ENCODE measurements at regions not wholly inside any gene's neighbourhood (a gene's known extent, or its start where the extent isn't known, plus 50 kb on each side); places are given as distances from the start of the nearest gene placed in this dataset.

GRCh38 chr2:16051841-16052564, 111.7 kb downstream of the MYCN start:
- no peak for ATAC-seq (replicated peaks)
- Mint-ChIP-seq H3K4me1 (peaks cover 5 to 11% of the 10 kb centered on the region in 2 donors), H3K36me3 (no peaks in the 10 kb centered on the region), H3K27me3 (peaks cover 0 to 8% of the 10 kb centered on the region in 2 donors), H3K4me3 (no peak overlapping the region), H3K27ac (no peak overlapping the region), H3K9me3 (no peaks in the 10 kb centered on the region)
- DNase-seq: no peak

- Mint-ChIP-seq H3K27ac (no peak overlapping the region), H3K9me3 (no peaks in the 10 kb centered on the region), H3K36me3 (no peaks in the 10 kb centered on the region), H3K4me3 (no peak overlapping the region), H3K27me3 (peaks cover 0 to 8% of the 10 kb centered on the region in 2 donors), H3K4me1 (peaks cover 1 to 7% of the 10 kb centered on the region in 2 donors)
- DNase-seq (no peak), ATAC-seq (replicated peaks) (no peak)
Observed at GRCh38 chr2:16050908-16051489, 110.6 kb downstream of the MYCN start.

- no peaks in the 10 kb centered on the region for H3K36me3 Mint-ChIP-seq
- no peak overlapping the region for H3K4me3 Mint-ChIP-seq
- DNase-seq (no peak), ATAC-seq (replicated peaks) (no peak)
- no peak overlapping the region for H3K27ac Mint-ChIP-seq
- H3K4me1 Mint-ChIP-seq: peaks cover 0 to 1% of the 10 kb centered on the region in 2 donors
- no peaks in the 10 kb centered on the region for H3K9me3 Mint-ChIP-seq
- H3K27me3 Mint-ChIP-seq: peaks cover 0 to 8% of the 10 kb centered on the region in 2 donors
Observed at GRCh38 chr2:16050261-16050907, 110.0 kb downstream of the MYCN start.

GRCh38 chr2:16049406-16049805, 109.1 kb downstream of the MYCN start:
- DNase-seq (no peak), ATAC-seq (replicated peaks) (no peak)
- no peaks in the 10 kb centered on the region for H3K36me3 Mint-ChIP-seq
- H3K4me3 Mint-ChIP-seq: no peak overlapping the region
- H3K4me1 Mint-ChIP-seq: no peaks in the 10 kb centered on the region
- H3K27ac Mint-ChIP-seq: no peak overlapping the region
- H3K27me3 Mint-ChIP-seq: peaks cover 0 to 8% of the 10 kb centered on the region in 2 donors
- H3K9me3 Mint-ChIP-seq: no peaks in the 10 kb centered on the region

- H3K27ac Mint-ChIP-seq: no peak overlapping the region
- H3K4me3 Mint-ChIP-seq: no peak overlapping the region
- DNase-seq (no peak), ATAC-seq (replicated peaks) (no peak)
- H3K4me1 Mint-ChIP-seq: no peaks in the 10 kb centered on the region
- H3K27me3 Mint-ChIP-seq: peaks cover 0 to 8% of the 10 kb centered on the region in 2 donors
- H3K9me3 Mint-ChIP-seq: no peaks in the 10 kb centered on the region
- no peaks in the 10 kb centered on the region for H3K36me3 Mint-ChIP-seq
Observed at GRCh38 chr2:16048466-16048865, 108.1 kb downstream of the MYCN start.

GRCh38 chr2:16047701-16048100, 107.4 kb downstream of the MYCN start:
- Mint-ChIP-seq H3K27ac (no peak overlapping the region), H3K4me3 (no peak overlapping the region), H3K27me3 (peaks cover 0 to 8% of the 10 kb centered on the region in 2 donors), H3K36me3 (no peaks in the 10 kb centered on the region), H3K4me1 (no peaks in the 10 kb centered on the region), H3K9me3 (no peaks in the 10 kb centered on the region)
- DNase-seq (no peak), ATAC-seq (replicated peaks) (no peak)

- Mint-ChIP-seq H3K36me3 (no peaks in the 10 kb centered on the region), H3K9me3 (no peaks in the 10 kb centered on the region), H3K4me1 (no peaks in the 10 kb centered on the region), H3K27ac (no peak overlapping the region), H3K27me3 (peaks cover 0 to 8% of the 10 kb centered on the region in 2 donors), H3K4me3 (no peak overlapping the region)
- no peak for ATAC-seq (replicated peaks)
- no peak for DNase-seq
Observed at GRCh38 chr2:16046649-16047048, 106.3 kb downstream of the MYCN start.

GRCh38 chr2:16045653-16046352, 105.5 kb downstream of the MYCN start:
- Mint-ChIP-seq H3K27me3 (peaks cover 7 to 8% of the 10 kb centered on the region in 2 donors), H3K27ac (no peak overlapping the region), H3K9me3 (no peaks in the 10 kb centered on the region), H3K36me3 (no peaks in the 10 kb centered on the region), H3K4me1 (no peaks in the 10 kb centered on the region), H3K4me3 (no peak overlapping the region)
- DNase-seq (no peak), ATAC-seq (replicated peaks) (no peak)

- H3K27ac Mint-ChIP-seq: no peak overlapping the region
- H3K9me3 Mint-ChIP-seq: no peaks in the 10 kb centered on the region
- H3K4me3 Mint-ChIP-seq: no peak overlapping the region
- no peak for DNase-seq
- H3K4me1 Mint-ChIP-seq: no peaks in the 10 kb centered on the region
- H3K27me3 Mint-ChIP-seq: peaks cover under 1 to 7% of the 10 kb centered on the region in 2 donors
- no peaks in the 10 kb centered on the region for H3K36me3 Mint-ChIP-seq
- no peak for ATAC-seq (replicated peaks)
Observed at GRCh38 chr2:16044946-16045456, 104.7 kb downstream of the MYCN start.

- Mint-ChIP-seq H3K9me3 (no peaks in the 10 kb centered on the region), H3K36me3 (no peaks in the 10 kb centered on the region), H3K27me3 (peaks cover 0 to 7% of the 10 kb centered on the region in 2 donors), H3K27ac (no peak overlapping the region), H3K4me1 (no peaks in the 10 kb centered on the region), H3K4me3 (no peak overlapping the region)
- DNase-seq: no peak
- ATAC-seq (replicated peaks): no peak
Observed at GRCh38 chr2:16043627-16044026, 103.3 kb downstream of the MYCN start.

- Mint-ChIP-seq H3K4me3 (no peak overlapping the region), H3K4me1 (no peaks in the 10 kb centered on the region), H3K9me3 (no peaks in the 10 kb centered on the region), H3K36me3 (no peaks in the 10 kb centered on the region), H3K27ac (no peak overlapping the region), H3K27me3 (peaks cover 0 to 7% of the 10 kb centered on the region in 2 donors)
- DNase-seq (no peak), ATAC-seq (replicated peaks) (no peak)
Observed at GRCh38 chr2:16043192-16043591, 102.8 kb downstream of the MYCN start.

GRCh38 chr2:16042201-16042700, 101.9 kb downstream of the MYCN start:
- H3K36me3 Mint-ChIP-seq: no peaks in the 10 kb centered on the region
- H3K4me1 Mint-ChIP-seq: no peaks in the 10 kb centered on the region
- H3K9me3 Mint-ChIP-seq: no peaks in the 10 kb centered on the region
- H3K27ac Mint-ChIP-seq: no peak overlapping the region
- DNase-seq: no peak
- no peak overlapping the region for H3K4me3 Mint-ChIP-seq
- H3K27me3 Mint-ChIP-seq: peaks cover 0 to 7% of the 10 kb centered on the region in 2 donors
- no peak for ATAC-seq (replicated peaks)

GRCh38 chr2:16040271-16041010, 100.1 kb downstream of the MYCN start:
- Mint-ChIP-seq H3K36me3 (no peaks in the 10 kb centered on the region), H3K9me3 (no peaks in the 10 kb centered on the region), H3K4me1 (no peaks in the 10 kb centered on the region), H3K27me3 (peaks cover 0 to 7% of the 10 kb centered on the region in 2 donors), H3K27ac (no peak overlapping the region), H3K4me3 (no peak overlapping the region)
- no peak for DNase-seq
- ATAC-seq (replicated peaks): no peak

- Mint-ChIP-seq H3K4me1 (no peaks in the 10 kb centered on the region), H3K27me3 (peaks cover 0 to 7% of the 10 kb centered on the region in 2 donors)
Observed at GRCh38 chr2:16039823-16040222, 99.5 kb downstream of the MYCN start.

More at GRCh38 chr2:16039823-16040222, 99.5 kb downstream of the MYCN start:
- DNase-seq (no peak), ATAC-seq (replicated peaks) (no peak)
- H3K27ac Mint-ChIP-seq: no peak overlapping the region
- no peak overlapping the region for H3K4me3 Mint-ChIP-seq
- H3K36me3 Mint-ChIP-seq: no peaks in the 10 kb centered on the region
- H3K9me3 Mint-ChIP-seq: no peaks in the 10 kb centered on the region
